Hepatocyte (in vitro differentiated cells): ENCODE measurements at regions not wholly inside any gene's neighbourhood (a gene's known extent, or its start where the extent isn't known, plus 50 kb on each side); places are given as distances from the start of the nearest gene placed in this dataset.

Experiments
- DNase-seq: peaks from one replicate; pipeline ENCODE4 v3.0.0-alpha.2; 2016; ENCODE audit warnings: low spot score
- H2AFZ ChIP-seq: fragments of 200-600 bp; sonication (generic); 2 replicates; pipeline ENCODE4 v1.6.0; 2016; ENCODE audit warnings: antibody characterized with exemption, mild to moderate bottlenecking
- H3K27ac ChIP-seq: fragments of 200-600 bp; sonication (generic); 2 replicates; pipeline ENCODE4 v1.5.1; 2016; ENCODE audit warnings: mild to moderate bottlenecking
- H3K27me3 ChIP-seq: fragments of 200-600 bp; sonication (generic); 2 replicates; pipeline ENCODE4 v1.6.1; 2016
- H3K36me3 ChIP-seq: fragments of 200-600 bp; sonication (generic); replicated peaks from 2 replicates; pipeline ENCODE4 v1.5.1; 2016; ENCODE audit warnings: low read depth; ENCODE audit not compliant: insufficient read depth
- H3K4me1 ChIP-seq: fragments of 200-600 bp; sonication (generic); 2 replicates; pipeline ENCODE4 v1.5.1; 2016; ENCODE audit warnings: mild to moderate bottlenecking, moderate library complexity; ENCODE audit not compliant: insufficient read depth
- H3K4me2 ChIP-seq: fragments of 200-600 bp; sonication (generic); 2 replicates; pipeline ENCODE4 v1.6.0; 2016
- H3K4me3 ChIP-seq: fragments of 200-600 bp; sonication (generic); 2 replicates; pipeline ENCODE4 v1.5.1; 2016; ENCODE audit warnings: mild to moderate bottlenecking
- H3K79me2 ChIP-seq: fragments of 200-600 bp; sonication (generic); 2 replicates; pipeline ENCODE4 v1.6.0; 2017; ENCODE audit warnings: mild to moderate bottlenecking
- H3K9me2 ChIP-seq: fragments of 200-600 bp; sonication (generic); replicated peaks from 2 replicates; pipeline ENCODE4 v1.6.0; 2017; ENCODE audit warnings: mild to moderate bottlenecking; ENCODE audit not compliant: insufficient read depth
- H3K9me3 ChIP-seq: fragments of 200-600 bp; sonication (generic); 2 replicates; pipeline ENCODE4 v1.5.1; 2016; ENCODE audit warnings: low read depth, mild to moderate bottlenecking
- H4K20me1 ChIP-seq: fragments of 200-600 bp; sonication (generic); 2 replicates; pipeline ENCODE4 v1.6.0; 2016; ENCODE audit warnings: mild to moderate bottlenecking; ENCODE audit not compliant: insufficient read depth, poor library complexity, severe bottlenecking
- EZH2 ChIP-seq: fragments of 200-600 bp; sonication (generic); IDR thresholded peaks from 2 replicates; pipeline ENCODE4 v1.6.1; 2016; ENCODE audit warnings: antibody characterized with exemption, mild to moderate bottlenecking, borderline replicate concordance
- EZH2phosphoT487 ChIP-seq: fragments of 200-600 bp; sonication (generic); IDR thresholded peaks from one replicate; pipeline ENCODE4 v1.6.1; 2018; ENCODE audit warnings: antibody characterized with exemption, mild to moderate bottlenecking, low read depth, moderate library complexity; ENCODE audit not compliant: unreplicated experiment, severe bottlenecking
- WGBS: methylation state at CpG from one replicate; pipeline ENCODE4 v1.1.6; 2016; ENCODE audit warnings: low lambda C conversion rate; ENCODE audit errors: missing lambda C conversion rate; 5-methylcytosine and 5-hydroxymethylcytosine counted together
- TF ChIP-seq, protein P1 (sequence below): fragments of 200-600 bp; sonication (generic); IDR thresholded peaks from 2 replicates; pipeline ENCODE4 v1.5.1; 2016; ENCODE audit warnings: antibody characterized with exemption, mild to moderate bottlenecking; ENCODE audit not compliant: poor library complexity

DNA sequence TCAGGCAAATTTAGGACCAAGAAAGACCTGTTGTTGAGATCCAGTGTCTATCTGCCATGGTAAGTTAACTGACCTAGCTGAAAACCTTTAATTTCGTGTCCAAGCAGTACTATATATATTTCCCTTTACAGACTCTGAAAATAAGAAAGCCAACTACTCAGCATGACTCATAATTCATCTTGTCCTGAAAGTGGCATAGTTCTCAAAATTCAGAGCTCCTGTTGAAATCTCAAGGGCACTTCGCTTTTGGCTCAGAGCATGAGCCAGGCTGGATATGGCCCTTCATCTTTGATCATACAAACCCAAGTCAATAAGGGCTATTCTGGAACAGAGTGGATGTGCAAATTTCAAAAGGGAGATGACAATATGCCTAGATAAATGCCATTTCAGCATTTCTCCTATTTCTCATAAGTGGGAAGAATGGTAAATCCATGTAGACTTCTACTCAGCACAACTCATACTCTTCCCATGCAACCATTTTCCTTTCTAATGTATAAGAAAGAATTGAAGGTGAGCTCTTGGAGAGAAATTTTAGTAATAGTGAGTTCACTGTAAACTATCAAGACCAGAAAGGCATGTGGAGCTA lies 567.9 kb upstream of the DAB2 start:
- no peak overlapping the region for H3K4me3 ChIP-seq
- no peaks in the 10 kb centered on the region for H3K36me3 ChIP-seq
- no peak overlapping the region for H2AFZ ChIP-seq
- H3K4me2 ChIP-seq: no peak overlapping the region
- no peaks in the 10 kb centered on the region for H3K9me3 ChIP-seq
- no peak overlapping the region for H3K27ac ChIP-seq
- H3K9me2 ChIP-seq: no peaks in the 10 kb centered on the region
- DNase-seq: no peak
- no peaks in the 10 kb centered on the region for H3K79me2 ChIP-seq
- H3K27me3 ChIP-seq: no peaks in the 10 kb centered on the region
- 74% methylated on average over 2 of the region's 2 CpGs for WGBS
- no peak for TF ChIP-seq EZH2
- TF ChIP-seq, protein P1, sequence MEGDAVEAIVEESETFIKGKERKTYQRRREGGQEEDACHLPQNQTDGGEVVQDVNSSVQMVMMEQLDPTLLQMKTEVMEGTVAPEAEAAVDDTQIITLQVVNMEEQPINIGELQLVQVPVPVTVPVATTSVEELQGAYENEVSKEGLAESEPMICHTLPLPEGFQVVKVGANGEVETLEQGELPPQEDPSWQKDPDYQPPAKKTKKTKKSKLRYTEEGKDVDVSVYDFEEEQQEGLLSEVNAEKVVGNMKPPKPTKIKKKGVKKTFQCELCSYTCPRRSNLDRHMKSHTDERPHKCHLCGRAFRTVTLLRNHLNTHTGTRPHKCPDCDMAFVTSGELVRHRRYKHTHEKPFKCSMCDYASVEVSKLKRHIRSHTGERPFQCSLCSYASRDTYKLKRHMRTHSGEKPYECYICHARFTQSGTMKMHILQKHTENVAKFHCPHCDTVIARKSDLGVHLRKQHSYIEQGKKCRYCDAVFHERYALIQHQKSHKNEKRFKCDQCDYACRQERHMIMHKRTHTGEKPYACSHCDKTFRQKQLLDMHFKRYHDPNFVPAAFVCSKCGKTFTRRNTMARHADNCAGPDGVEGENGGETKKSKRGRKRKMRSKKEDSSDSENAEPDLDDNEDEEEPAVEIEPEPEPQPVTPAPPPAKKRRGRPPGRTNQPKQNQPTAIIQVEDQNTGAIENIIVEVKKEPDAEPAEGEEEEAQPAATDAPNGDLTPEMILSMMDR: no peak
- TF ChIP-seq EZH2phosphoT487: no peak
- H3K4me1 ChIP-seq: no peaks in the 10 kb centered on the region
- no peaks in the 10 kb centered on the region for H4K20me1 ChIP-seq

DNA sequence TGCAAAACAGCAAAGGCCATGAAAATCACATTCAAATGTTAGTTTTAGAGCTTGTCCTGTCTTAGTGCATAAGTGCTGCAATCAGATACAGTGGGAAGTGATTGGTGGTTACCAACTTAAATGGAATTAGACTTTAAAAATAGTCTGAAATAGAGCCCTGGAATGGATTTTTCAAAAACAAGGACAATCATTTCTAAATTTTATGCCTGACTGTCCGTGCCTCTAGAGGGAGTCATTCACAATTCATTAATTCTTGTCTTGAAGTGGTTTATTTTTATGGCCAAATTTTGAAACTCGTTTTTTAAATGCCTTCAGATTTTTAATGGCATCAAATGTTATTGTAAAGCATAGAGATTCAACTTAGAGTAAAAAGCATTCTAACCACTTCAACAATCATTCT lies 561.8 kb upstream of the DAB2 start:
- 77% methylated on average over 2 of the region's 2 CpGs for WGBS
- no peaks in the 10 kb centered on the region for H3K9me3 ChIP-seq
- no peak overlapping the region for H2AFZ ChIP-seq
- H3K79me2 ChIP-seq: no peaks in the 10 kb centered on the region
- no peaks in the 10 kb centered on the region for H3K4me1 ChIP-seq
- no peaks in the 10 kb centered on the region for H3K36me3 ChIP-seq
- no peaks in the 10 kb centered on the region for H3K9me2 ChIP-seq
- TF ChIP-seq EZH2phosphoT487: no peak
- no peak for TF ChIP-seq EZH2
- TF ChIP-seq, protein P1: no peak
- no peak overlapping the region for H3K4me2 ChIP-seq
- DNase-seq: no peak
- H3K27ac ChIP-seq: no peak overlapping the region
- no peaks in the 10 kb centered on the region for H3K27me3 ChIP-seq
- H4K20me1 ChIP-seq: no peaks in the 10 kb centered on the region
- H3K4me3 ChIP-seq: no peak overlapping the region

DNA sequence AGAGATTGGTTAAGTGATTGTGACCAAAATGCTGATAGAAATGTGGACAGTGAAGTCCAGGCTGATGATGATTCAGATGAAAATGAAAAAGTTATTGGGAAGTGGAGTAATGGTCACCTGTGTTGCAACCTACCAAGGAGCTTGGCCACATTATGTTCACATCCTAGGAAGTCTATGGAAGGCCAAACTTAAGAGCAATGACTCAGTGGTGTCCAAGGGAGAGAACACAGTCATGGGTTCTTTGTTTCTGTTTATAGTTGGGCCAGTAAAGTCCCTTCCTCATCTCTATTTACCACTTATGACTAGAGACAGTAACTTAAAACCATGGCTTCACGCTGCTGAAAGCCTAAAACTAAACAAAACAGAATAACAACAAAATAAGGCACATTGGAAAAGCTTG lies 555.3 kb upstream of the DAB2 start:
- 81% methylated on average over 1 of the region's 1 CpG for WGBS
- H3K27me3 ChIP-seq: no peaks in the 10 kb centered on the region
- H3K9me2 ChIP-seq: no peaks in the 10 kb centered on the region
- no peak overlapping the region for H3K4me2 ChIP-seq
- H3K79me2 ChIP-seq: no peaks in the 10 kb centered on the region
- TF ChIP-seq EZH2: no peak
- TF ChIP-seq, protein P1: no peak
- TF ChIP-seq EZH2phosphoT487: no peak
- no peak for DNase-seq
- no peak overlapping the region for H3K27ac ChIP-seq
- no peaks in the 10 kb centered on the region for H3K36me3 ChIP-seq
- H3K9me3 ChIP-seq: no peaks in the 10 kb centered on the region
- no peaks in the 10 kb centered on the region for H3K4me1 ChIP-seq
- no peaks in the 10 kb centered on the region for H4K20me1 ChIP-seq
- H3K4me3 ChIP-seq: no peak overlapping the region
- no peak overlapping the region for H2AFZ ChIP-seq

DNA sequence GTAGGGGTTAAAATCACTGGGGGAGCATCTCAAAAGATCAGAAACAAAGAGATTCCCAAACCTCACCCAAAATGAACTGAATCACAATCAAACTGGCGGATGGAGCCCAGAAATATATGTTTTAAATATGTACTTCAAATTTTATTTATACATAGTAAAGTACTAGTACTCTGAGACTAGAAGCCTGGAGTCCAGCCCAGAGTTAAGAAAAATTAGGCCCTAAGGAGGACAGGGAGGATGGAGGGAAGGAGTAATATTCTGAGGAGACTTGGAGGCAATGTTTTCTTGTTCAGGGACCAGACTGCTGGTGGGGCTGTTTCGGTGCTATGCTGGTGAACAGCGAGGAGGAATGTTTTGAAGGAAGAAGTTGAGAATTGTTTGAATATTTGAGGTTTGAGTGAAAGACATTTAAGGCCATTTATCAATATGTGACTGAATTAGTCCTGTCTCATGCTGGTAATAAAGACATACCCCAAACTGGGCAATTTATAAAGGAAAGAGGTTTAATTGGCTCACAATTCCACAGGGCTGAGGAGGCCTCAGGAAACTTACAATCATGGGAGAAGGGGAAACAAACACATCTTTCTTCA lies 552.4 kb upstream of the DAB2 start:
- 88% methylated on average over 3 of the region's 3 CpGs for WGBS
- H3K79me2 ChIP-seq: no peaks in the 10 kb centered on the region
- H3K27ac ChIP-seq: no peak overlapping the region
- no peaks in the 10 kb centered on the region for H4K20me1 ChIP-seq
- H3K4me3 ChIP-seq: no peak overlapping the region
- no peaks in the 10 kb centered on the region for H3K4me1 ChIP-seq
- DNase-seq: no peak
- no peaks in the 10 kb centered on the region for H3K9me2 ChIP-seq
- no peaks in the 10 kb centered on the region for H3K27me3 ChIP-seq
- H3K4me2 ChIP-seq: no peak overlapping the region
- TF ChIP-seq EZH2: no peak
- TF ChIP-seq, protein P1: no peak
- no peak for TF ChIP-seq EZH2phosphoT487
- no peak overlapping the region for H2AFZ ChIP-seq
- H3K9me3 ChIP-seq: no peaks in the 10 kb centered on the region
- H3K36me3 ChIP-seq: no peaks in the 10 kb centered on the region
